HG02798 (cell line): ENCODE measurements at regions not wholly inside any gene's neighbourhood (a gene's known extent, or its start where the extent isn't known, plus 50 kb on each side); places are given as distances from the start of the nearest gene placed in this dataset.

Experiments
- ATAC-seq: cut with Tn5 transposase; IDR thresholded peaks from one replicate; pipeline ENCODE4 v1.9.1; 2021; ENCODE audit warnings: mild to moderate bottlenecking; ENCODE audit not compliant: unreplicated experiment, poor library complexity

DNA sequence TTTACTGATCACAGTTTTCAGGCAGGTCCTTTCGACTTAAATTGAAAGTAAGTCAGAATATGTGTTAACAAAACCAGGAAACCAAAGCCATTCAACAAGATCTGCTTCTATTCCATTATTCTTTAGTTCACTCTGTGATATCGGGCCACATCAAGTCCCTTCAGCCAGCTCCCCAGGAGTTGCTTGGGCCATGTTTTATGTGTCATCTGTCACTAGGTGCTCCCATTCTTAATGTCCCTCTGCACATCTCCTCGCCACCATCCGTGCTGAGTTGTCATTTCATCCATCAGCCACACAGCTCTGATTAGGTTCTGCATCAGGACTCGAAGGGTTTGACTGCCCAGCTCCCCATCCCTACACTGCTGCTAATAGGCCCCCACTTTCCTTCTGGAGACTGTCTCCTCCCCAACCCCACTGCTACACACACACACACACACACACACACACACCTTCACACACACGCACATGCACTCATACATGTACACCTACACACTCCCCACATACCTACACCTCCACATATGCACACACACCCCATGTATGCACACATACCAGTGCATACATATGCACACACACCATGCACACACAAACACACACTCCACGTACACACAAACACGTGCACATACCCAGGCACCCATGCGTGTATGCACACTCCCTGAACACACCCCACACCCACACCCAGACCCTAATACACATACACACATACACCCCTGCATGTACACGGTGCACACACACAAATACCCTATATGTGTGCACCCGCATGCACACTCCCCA is 143.3 kb upstream of the GMDS start:
- no peak for ATAC-seq

DNA sequence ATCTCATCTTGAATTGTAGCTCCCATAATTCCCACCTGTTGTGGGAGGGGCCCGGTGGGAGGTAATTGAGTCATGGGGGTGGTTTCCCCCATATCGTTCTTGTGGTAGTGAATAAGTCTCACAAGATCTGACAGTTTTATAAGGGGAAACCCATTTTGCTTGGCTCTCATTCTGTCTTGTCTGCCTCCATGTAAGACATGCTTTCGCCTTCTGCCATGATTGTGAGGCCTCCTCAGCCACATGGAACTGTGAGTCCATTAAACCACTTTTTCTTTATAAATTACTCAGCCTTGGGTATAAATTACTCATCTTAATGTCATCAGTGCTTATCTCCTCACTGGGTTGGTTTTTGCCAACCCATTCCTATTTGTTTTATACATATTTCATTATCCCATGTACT is 142.0 kb upstream of the GMDS start:
- no peak for ATAC-seq

DNA sequence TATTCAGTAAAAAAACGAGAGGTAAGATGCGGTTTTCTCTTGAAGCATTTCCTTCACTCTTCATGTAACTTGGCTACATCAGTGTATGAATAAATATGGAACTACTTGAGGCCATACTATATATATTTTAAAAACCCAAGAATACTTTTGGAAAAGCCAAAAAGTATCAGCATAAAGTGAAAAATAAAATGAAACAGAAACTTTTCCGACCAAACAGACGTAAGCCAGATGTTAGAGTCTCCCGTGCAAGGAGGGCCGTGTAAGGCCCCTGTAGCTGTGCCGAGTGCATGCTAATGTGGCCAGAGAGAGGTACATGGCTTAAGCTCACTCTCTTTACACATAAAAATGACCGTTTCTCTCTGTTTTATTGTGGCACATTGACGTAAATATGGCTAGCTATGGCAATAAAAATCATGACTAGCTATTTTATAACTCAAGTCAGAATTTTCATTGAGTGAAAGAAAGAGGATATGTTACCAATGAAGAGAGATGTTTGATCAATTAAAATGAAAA is 140.1 kb upstream of the GMDS start:
- no peak for ATAC-seq

DNA sequence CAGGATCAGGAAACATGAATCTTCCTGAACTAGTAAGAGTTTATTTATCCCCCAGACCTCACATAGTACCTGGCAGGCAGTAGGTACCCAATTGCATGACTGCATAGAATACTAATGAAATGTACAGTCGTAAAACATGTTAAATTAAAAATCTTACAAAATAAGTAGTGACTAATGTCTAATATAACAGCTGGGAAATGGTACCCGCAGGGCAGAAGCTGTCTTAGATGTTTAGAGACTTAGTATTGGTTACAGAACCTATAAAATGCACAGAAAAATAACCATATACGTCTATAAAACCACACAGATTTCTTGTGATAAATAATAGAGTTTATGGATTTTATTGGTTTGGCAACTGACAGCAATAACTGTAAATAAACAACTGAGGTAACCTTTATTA is 139.1 kb upstream of the GMDS start:
- ATAC-seq, result no peak

- ATAC-seq, result no peak
Measured at GRCh38 chr6:2381872-2382661, 136.7 kb upstream of the GMDS start.

GRCh38 chr6:2378891-2379652 is 133.7 kb upstream of the GMDS start:
- ATAC-seq, result no peak

- no peak for ATAC-seq
Measured at GRCh38 chr6:2378046-2378657, 132.7 kb upstream of the GMDS start.

- ATAC-seq, result no peak
Measured at GRCh38 chr6:2376429-2377355, 131.3 kb upstream of the GMDS start.

GRCh38 chr6:2375443-2375842 is 130.0 kb upstream of the GMDS start:
- ATAC-seq, result no peak

DNA sequence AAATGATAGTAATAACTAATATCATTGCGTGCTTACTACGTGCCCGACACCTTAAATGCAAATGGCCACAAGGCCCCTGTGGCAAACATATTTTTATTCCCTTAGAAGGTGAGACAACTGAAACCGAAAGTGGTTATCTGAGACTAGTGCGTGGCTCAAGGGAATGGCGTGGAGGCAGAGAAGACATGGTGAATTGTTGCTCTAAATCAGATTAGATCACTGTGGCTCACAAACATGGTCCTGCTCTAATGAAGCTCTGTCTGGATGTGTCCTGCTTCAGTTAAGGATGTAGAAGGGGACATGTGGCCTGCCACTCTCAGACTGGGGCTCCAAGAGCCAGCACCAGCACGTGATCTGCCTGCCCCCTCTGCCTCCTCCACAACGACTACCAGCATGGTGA is 124.2 kb upstream of the GMDS start:
- no peak for ATAC-seq

DNA sequence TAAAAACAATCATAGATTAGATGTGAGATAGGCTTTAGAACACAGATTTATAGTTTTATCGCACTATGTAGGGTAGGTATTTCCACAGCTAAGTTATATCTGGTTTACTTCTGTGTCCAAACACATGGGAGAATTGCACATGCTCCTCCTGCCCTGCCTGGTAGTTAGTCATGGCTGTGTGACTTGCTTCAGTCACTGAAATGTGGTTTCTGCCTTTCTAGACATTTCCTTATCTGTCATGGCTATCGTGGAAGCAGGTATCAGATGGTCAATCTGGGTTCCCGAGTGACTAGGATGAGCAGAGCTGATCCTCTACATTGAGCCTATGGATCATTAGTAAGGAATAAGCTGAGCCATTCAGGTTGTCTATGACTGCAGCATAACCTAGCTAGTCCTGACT is 117.8 kb upstream of the GMDS start:
- ATAC-seq, result no peak

GRCh38 chr6:2361195-2361594 is 115.8 kb upstream of the GMDS start:
- no peak for ATAC-seq

DNA sequence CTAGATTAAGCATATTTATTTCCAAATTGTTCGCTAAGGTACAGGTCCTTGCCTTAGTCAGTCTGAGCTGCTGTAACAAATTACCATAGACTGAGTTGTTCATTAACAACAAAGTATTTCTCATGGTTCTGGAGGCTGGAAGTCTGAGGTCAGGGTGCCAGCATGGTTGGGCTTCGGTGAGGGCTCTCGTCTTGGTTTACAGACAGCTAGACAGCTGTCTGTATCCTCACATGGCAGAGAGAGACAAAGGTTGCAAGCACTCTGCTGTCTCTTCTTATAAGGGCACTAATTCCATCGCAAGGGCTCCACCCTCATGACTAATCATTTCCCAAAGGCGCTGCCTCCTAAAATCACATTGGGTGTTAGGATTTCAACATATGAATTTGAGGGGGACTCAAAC is 115.3 kb upstream of the GMDS start:
- ATAC-seq, result no peak

GRCh38 chr6:2360126-2360525 is 114.7 kb upstream of the GMDS start:
- ATAC-seq, result no peak

- ATAC-seq, result no peak
Measured at GRCh38 chr6:2355150-2355549, 109.7 kb upstream of the GMDS start.

GRCh38 chr6:2354138-2354491 is 108.7 kb upstream of the GMDS start:
- ATAC-seq, result no peak

- ATAC-seq, result no peak
Measured at GRCh38 chr6:2353412-2354137, 108.2 kb upstream of the GMDS start.

- ATAC-seq, result no peak
Measured at GRCh38 chr6:2351807-2352431, 106.5 kb upstream of the GMDS start.
